ENCODE measurements at regions not wholly inside any gene's neighbourhood (a gene's known extent, or its start where the extent isn't known, plus 50 kb on each side); places are given as distances from the start of the nearest gene placed in this dataset.

DNA sequence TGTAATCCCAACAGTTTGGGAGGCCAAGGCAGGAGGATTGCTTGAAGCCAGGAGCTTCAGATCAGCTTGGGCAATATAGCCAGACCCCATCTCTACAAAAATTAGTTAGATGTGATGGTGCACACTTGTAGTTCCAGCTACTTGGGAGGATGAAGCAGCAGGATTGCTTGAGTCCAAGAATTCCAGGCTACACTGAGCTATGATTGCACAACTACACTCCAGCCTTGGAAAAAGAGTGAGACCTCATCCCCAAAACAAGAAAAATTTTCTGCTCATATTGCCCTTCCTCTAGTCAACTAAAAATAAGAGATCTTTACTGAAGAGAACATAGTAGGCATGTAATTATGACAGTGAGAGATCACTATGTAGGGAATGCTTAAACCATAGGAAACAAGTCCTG, 60.9 kb upstream of the SPATA12 start:
- Histone ChIP-seq H3K4me2 (ENCODE audit: low read depth, low read length) (no peak overlapping the region), H3K27me3 (replicated peaks; ENCODE audit: insufficient read depth, low read length) (no peaks in the 10 kb centered on the region), H3K4me1 (ENCODE audit: low read length) (no peaks in the 10 kb centered on the region), H3K4me3 (ENCODE audit: low read length) (no peak overlapping the region), H2AFZ (ENCODE audit: low read length) (no peak overlapping the region), H3K79me2 (ENCODE audit: low read length) (no peaks in the 10 kb centered on the region), H4K20me1 (ENCODE audit: insufficient read depth, low read length) (no peaks in the 10 kb centered on the region), H3F3A (ENCODE audit: insufficient read depth, low read length) (no peaks in the 10 kb centered on the region), H3K27ac (ENCODE audit: low read length) (no peak overlapping the region), H3K36me3 (replicated peaks; ENCODE audit: insufficient read depth, low read length) (no peaks in the 10 kb centered on the region), H3K9me3 (replicated peaks; ENCODE audit: insufficient read depth, low read length) (no peaks in the 10 kb centered on the region), H3K9ac (ENCODE audit: low read length) (no peak overlapping the region), H3K9me2 (replicated peaks; ENCODE audit: insufficient read depth, low read length) (no peaks in the 10 kb centered on the region)
- TF ChIP-seq, protein P1, sequence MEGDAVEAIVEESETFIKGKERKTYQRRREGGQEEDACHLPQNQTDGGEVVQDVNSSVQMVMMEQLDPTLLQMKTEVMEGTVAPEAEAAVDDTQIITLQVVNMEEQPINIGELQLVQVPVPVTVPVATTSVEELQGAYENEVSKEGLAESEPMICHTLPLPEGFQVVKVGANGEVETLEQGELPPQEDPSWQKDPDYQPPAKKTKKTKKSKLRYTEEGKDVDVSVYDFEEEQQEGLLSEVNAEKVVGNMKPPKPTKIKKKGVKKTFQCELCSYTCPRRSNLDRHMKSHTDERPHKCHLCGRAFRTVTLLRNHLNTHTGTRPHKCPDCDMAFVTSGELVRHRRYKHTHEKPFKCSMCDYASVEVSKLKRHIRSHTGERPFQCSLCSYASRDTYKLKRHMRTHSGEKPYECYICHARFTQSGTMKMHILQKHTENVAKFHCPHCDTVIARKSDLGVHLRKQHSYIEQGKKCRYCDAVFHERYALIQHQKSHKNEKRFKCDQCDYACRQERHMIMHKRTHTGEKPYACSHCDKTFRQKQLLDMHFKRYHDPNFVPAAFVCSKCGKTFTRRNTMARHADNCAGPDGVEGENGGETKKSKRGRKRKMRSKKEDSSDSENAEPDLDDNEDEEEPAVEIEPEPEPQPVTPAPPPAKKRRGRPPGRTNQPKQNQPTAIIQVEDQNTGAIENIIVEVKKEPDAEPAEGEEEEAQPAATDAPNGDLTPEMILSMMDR (IDR thresholded peaks at IDR 0.05; ENCODE audit: low read length): no peak
- no peak for TF ChIP-seq EZH2phosphoT487 (IDR thresholded peaks at IDR 0.05; ENCODE audit: low read length)
- no peak for TF ChIP-seq EZH2 (optimal IDR thresholded peaks at IDR 0.05; ENCODE audit: low read depth, low read length)
- no peak for DNase-seq

DNA sequence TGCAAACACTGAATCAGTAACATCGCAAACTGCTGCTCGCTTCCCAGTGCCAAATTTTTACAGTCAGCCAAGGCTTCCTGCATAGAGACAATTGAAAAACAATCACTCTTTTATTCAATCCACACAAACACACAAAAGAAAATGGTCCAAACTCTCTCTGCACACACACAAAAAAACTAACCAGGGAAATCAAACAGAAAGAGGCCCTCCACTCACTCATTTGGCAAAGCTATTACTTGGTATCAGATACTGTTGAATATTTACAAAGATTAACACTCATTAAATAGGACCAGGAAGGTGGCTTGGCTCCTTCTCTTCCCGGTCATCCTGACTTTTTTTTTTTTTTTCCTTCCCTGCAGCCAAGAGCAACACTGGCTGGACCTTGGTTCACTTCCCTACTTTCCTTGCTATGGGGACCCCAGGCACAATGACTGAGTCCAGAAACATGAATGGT, 62.4 kb upstream of the SPATA12 start:
- Histone ChIP-seq H3K79me2 (ENCODE audit: low read length) (no peaks in the 10 kb centered on the region), H3K4me2 (ENCODE audit: low read depth, low read length) (no peak overlapping the region), H3K9ac (ENCODE audit: low read length) (no peak overlapping the region), H3F3A (ENCODE audit: insufficient read depth, low read length) (no peaks in the 10 kb centered on the region), H3K9me3 (replicated peaks; ENCODE audit: insufficient read depth, low read length) (no peaks in the 10 kb centered on the region), H4K20me1 (ENCODE audit: insufficient read depth, low read length) (no peaks in the 10 kb centered on the region), H3K27me3 (replicated peaks; ENCODE audit: insufficient read depth, low read length) (no peaks in the 10 kb centered on the region), H3K4me1 (ENCODE audit: low read length) (no peaks in the 10 kb centered on the region), H3K9me2 (replicated peaks; ENCODE audit: insufficient read depth, low read length) (no peaks in the 10 kb centered on the region), H2AFZ (ENCODE audit: low read length) (no peak overlapping the region), H3K4me3 (ENCODE audit: low read length) (no peak overlapping the region), H3K27ac (ENCODE audit: low read length) (no peak overlapping the region), H3K36me3 (replicated peaks; ENCODE audit: insufficient read depth, low read length) (no peaks in the 10 kb centered on the region)
- TF ChIP-seq EZH2 (optimal IDR thresholded peaks at IDR 0.05; ENCODE audit: low read depth, low read length) (no peak), EZH2phosphoT487 (IDR thresholded peaks at IDR 0.05; ENCODE audit: low read length) (no peak)
- TF ChIP-seq, protein P1 (IDR thresholded peaks at IDR 0.05; ENCODE audit: low read length): no peak
- DNase-seq: no peak

DNA sequence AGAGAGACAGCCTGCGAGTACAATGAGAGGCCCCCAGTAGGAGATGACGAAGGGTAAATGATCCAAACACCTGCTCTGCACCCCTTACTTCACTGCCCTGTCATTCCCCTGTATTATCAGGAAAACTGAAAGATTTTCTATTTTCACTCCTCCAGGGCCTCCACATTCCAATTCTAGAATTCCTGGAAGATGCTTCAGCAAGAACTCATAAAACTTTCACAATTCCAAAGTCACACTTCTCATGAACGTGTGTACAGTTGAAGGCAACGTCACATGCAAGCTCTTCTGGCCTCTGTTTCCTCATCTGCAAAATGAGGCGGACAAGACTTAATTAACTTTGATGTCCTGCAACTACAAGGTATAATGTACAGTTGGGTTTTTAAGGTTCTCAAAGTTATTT, 62.8 kb upstream of the SPATA12 start:
- H2AFZ ChIP-seq (ENCODE audit: low read length): no peak overlapping the region
- no peak overlapping the region for H3K4me3 ChIP-seq (ENCODE audit: low read length)
- no peaks in the 10 kb centered on the region for H3K36me3 ChIP-seq (replicated peaks; ENCODE audit: insufficient read depth, low read length)
- no peaks in the 10 kb centered on the region for H3K79me2 ChIP-seq (ENCODE audit: low read length)
- no peaks in the 10 kb centered on the region for H4K20me1 ChIP-seq (ENCODE audit: insufficient read depth, low read length)
- no peaks in the 10 kb centered on the region for H3K9me2 ChIP-seq (replicated peaks; ENCODE audit: insufficient read depth, low read length)
- no peaks in the 10 kb centered on the region for H3K9me3 ChIP-seq (replicated peaks; ENCODE audit: insufficient read depth, low read length)
- no peaks in the 10 kb centered on the region for H3K4me1 ChIP-seq (ENCODE audit: low read length)
- H3K27me3 ChIP-seq (replicated peaks; ENCODE audit: insufficient read depth, low read length): no peaks in the 10 kb centered on the region
- no peak overlapping the region for H3K27ac ChIP-seq (ENCODE audit: low read length)
- no peaks in the 10 kb centered on the region for H3F3A ChIP-seq (ENCODE audit: insufficient read depth, low read length)
- H3K4me2 ChIP-seq (ENCODE audit: low read depth, low read length): no peak overlapping the region
- TF ChIP-seq EZH2 (optimal IDR thresholded peaks at IDR 0.05; ENCODE audit: low read depth, low read length) (no peak), EZH2phosphoT487 (IDR thresholded peaks at IDR 0.05; ENCODE audit: low read length) (no peak)
- TF ChIP-seq, protein P1 (IDR thresholded peaks at IDR 0.05; ENCODE audit: low read length): no peak
- H3K9ac ChIP-seq (ENCODE audit: low read length): no peak overlapping the region
- no peak for DNase-seq

All from MM.1S (cell line).